ENCODE measurements at regions not wholly inside any gene's neighbourhood (a gene's known extent, or its start where the extent isn't known, plus 50 kb on each side); places are given as distances from the start of the nearest gene placed in this dataset.

- TF ChIP-seq EZH2 (IDR thresholded peaks at IDR 0.05; ENCODE audit: insufficient read depth, poor library complexity, severe bottlenecking) (no peak), EZH2phosphoT487 (IDR thresholded peaks at IDR 0.05; ENCODE audit: insufficient read depth, low read depth) (no peak)
Observed at GRCh38 chr11:29127461-29127860, 889.4 kb downstream of the KCNA4 start.
